IMR-90 (cell line): ENCODE measurements at regions not wholly inside any gene's neighbourhood (a gene's known extent, or its start where the extent isn't known, plus 50 kb on each side); places are given as distances from the start of the nearest gene placed in this dataset.

ENCODE experiments used
- ATAC-seq: fragments of 200-7000 bp; cut with Tn5 transposase; 2 replicates; pipeline ENCODE4 v1.9.1; 2020; ENCODE audit warnings: low read depth, mild to moderate bottlenecking, moderate library complexity
- BruUV-seq: library from RNA; stranded (reverse); fragments of 400-500 nt; replicated peaks from 2 replicates; lab custom pipeline; 2021; lab: Mats Ljungman, UMichigan
- CTCF ChIA-PET: fragments of 300-600 bp; formaldehyde crosslinking; extraction: SDS; loops from one replicate; lab custom pipeline; 2021; ENCODE audit warnings: antibody characterized with exemption; lab: Yijun Ruan, JAX
- POLR2A ChIA-PET: fragments of 300-600 bp; sonication (Branson Sonifier 250); formaldehyde crosslinking; loops from one replicate; lab custom pipeline; 2022; ENCODE audit warnings: antibody characterized with exemption; ENCODE audit not compliant: unreplicated experiment; lab: Charles Lee
- DNase-seq: peaks from one replicate; pipeline ENCODE4 v3.0.0; 2013
- H2AFZ ChIP-seq: replicated peaks from 2 replicates; pipeline ENCODE3; 2013; ENCODE audit warnings: low read length, mild to moderate bottlenecking; ENCODE audit not compliant: poor library complexity
- H2AK5ac ChIP-seq: 2 replicates; pipeline ENCODE4 v1.6.1; 2013; ENCODE audit warnings: low read depth, low read length, inconsistent platforms
- H2AK9ac ChIP-seq: replicated peaks from 2 replicates; pipeline ENCODE3; 2013; ENCODE audit warnings: mild to moderate bottlenecking, low read depth, low read length, moderate library complexity; ENCODE audit not compliant: poor library complexity
- H2BK120ac ChIP-seq: 2 replicates; pipeline ENCODE4 v1.6.1; 2013; ENCODE audit warnings: low read depth, low read length, inconsistent platforms
- H2BK15ac ChIP-seq: 3 replicates; pipeline ENCODE4 v1.6.1; 2013; ENCODE audit warnings: low read depth, low read length, inconsistent platforms
- H2BK20ac ChIP-seq: 2 replicates; pipeline ENCODE4 v1.6.1; 2013; ENCODE audit warnings: low read depth, mild to moderate bottlenecking, inconsistent platforms, low read length, moderate library complexity
- H2BK5ac ChIP-seq: 2 replicates; pipeline ENCODE4 v1.6.1; 2013; ENCODE audit warnings: mild to moderate bottlenecking, low read depth, low read length, inconsistent platforms; ENCODE audit not compliant: poor library complexity, severe bottlenecking
- H3K14ac ChIP-seq: replicated peaks from 2 replicates; pipeline ENCODE4 v1.6.1; 2013; ENCODE audit warnings: low read depth, low read length, inconsistent platforms
- H3K18ac ChIP-seq: 2 replicates; pipeline ENCODE4 v1.6.1; 2013; ENCODE audit warnings: low read depth, low read length, control low read depth
- H3K23ac ChIP-seq: 2 replicates; pipeline ENCODE4 v1.6.1; 2013; ENCODE audit warnings: low read depth, low read length, inconsistent platforms
- H3K27ac ChIP-seq: 2 replicates; pipeline ENCODE4 v1.5.1; 2013; ENCODE audit warnings: mild to moderate bottlenecking, control low read depth, low read length; ENCODE audit not compliant: insufficient read depth
- H3K27me3 ChIP-seq: 2 replicates; pipeline ENCODE4 v1.6.1; 2013; ENCODE audit warnings: low read length; ENCODE audit not compliant: control insufficient read depth, insufficient read depth
- H3K36me3 ChIP-seq: 2 replicates; pipeline ENCODE4 v1.6.1; 2013; ENCODE audit warnings: low read length, mixed read lengths; ENCODE audit not compliant: control insufficient read depth, insufficient read depth
- H3K4ac ChIP-seq: 2 replicates; pipeline ENCODE4 v1.6.1; 2013; ENCODE audit warnings: low read depth, low read length, inconsistent platforms
- H3K4me1 ChIP-seq: 2 replicates; pipeline ENCODE4 v1.6.1; 2013; ENCODE audit warnings: low read length, mixed read lengths; ENCODE audit not compliant: control insufficient read depth, insufficient read depth
- H3K4me2 ChIP-seq: 2 replicates; pipeline ENCODE4 v1.6.1; 2013; ENCODE audit warnings: low read depth, mild to moderate bottlenecking, control low read depth, low read length, moderate library complexity
- H3K4me3 ChIP-seq: 2 replicates; pipeline ENCODE4 v1.5.1; 2013; ENCODE audit warnings: low read depth, mild to moderate bottlenecking, control low read depth, low read length, moderate library complexity; ENCODE audit not compliant: insufficient read depth
- H3K56ac ChIP-seq: 2 replicates; pipeline ENCODE4 v1.6.1; 2013; ENCODE audit warnings: low read length, inconsistent platforms; ENCODE audit not compliant: insufficient read depth; ENCODE audit errors: extremely low read depth
- H3K79me1 ChIP-seq, 2 experiments: 2 replicates each; pipeline ENCODE4 v1.6.1; 2013; ENCODE audit warnings: low read length in 2 of 2, inconsistent platforms in 1 of 2, low read depth in 1 of 2
- H3K9ac ChIP-seq: 2 replicates; pipeline ENCODE4 v1.6.1; 2013; ENCODE audit warnings: low read depth, low read length, control low read depth
- H3K9me1 ChIP-seq: 2 replicates; pipeline ENCODE4 v1.6.1; 2013; ENCODE audit warnings: low read length, inconsistent platforms; ENCODE audit not compliant: insufficient read depth
- H3K9me3 ChIP-seq: 2 replicates; pipeline ENCODE4 v1.6.1; 2013; ENCODE audit warnings: low read length; ENCODE audit not compliant: control insufficient read depth, insufficient read depth
- H4K20me1 ChIP-seq: 2 replicates; pipeline ENCODE4 v1.6.1; 2013; ENCODE audit warnings: low read length, inconsistent platforms; ENCODE audit not compliant: insufficient read depth
- H4K5ac ChIP-seq: 2 replicates; pipeline ENCODE4 v1.6.1; 2013; ENCODE audit warnings: mild to moderate bottlenecking, low read depth, low read length, control low read depth
- H4K8ac ChIP-seq, 2 experiments: 2 replicates each; pipeline ENCODE4 v1.6.1; 2013; ENCODE audit warnings: low read depth in 2 of 2, low read length in 2 of 2, control low read depth in 1 of 2, inconsistent platforms in 1 of 2
- H4K91ac ChIP-seq: 2 replicates; pipeline ENCODE4 v1.6.1; 2013; ENCODE audit warnings: low read depth, low read length, inconsistent platforms; ENCODE audit not compliant: insufficient read depth
- CEBPB ChIP-seq: IDR thresholded peaks from 2 replicates; pipeline ENCODE4 v1.6.1; 2012; ENCODE audit warnings: low read depth, low read length, improper control_type of control experiment
- RFX5 ChIP-seq: IDR thresholded peaks from 2 replicates; pipeline ENCODE4 v1.8.0; 2012; ENCODE audit warnings: low read depth, mild to moderate bottlenecking, low read length, moderate library complexity
- WGBS, 2 experiments: methylation state at CpG; one replicate each; pipeline versions ENCODE4 v1.1.5 to v1.1.7; 2013; ENCODE audit warnings: missing lambda C conversion rate in 2 of 2; ENCODE audit not compliant: insufficient read length in 1 of 2; ENCODE audit errors: extremely low coverage in 2 of 2; 5-methylcytosine and 5-hydroxymethylcytosine counted together
- dilution Hi-C: fragments of 300-500 bp; cut with HindIII; formaldehyde crosslinking; loops from one replicate; pipeline ENCODE4 v1.14.3; 2018; ENCODE audit warnings: low sequenced_read_pairs; ENCODE audit not compliant: unreplicated experiment
- in situ Hi-C: fragments of 300-500 bp; cut with MboI; formaldehyde crosslinking; loops from 3 replicates; pipeline ENCODE4 v1.14.3; 2019; ENCODE audit warnings: low sequenced_read_pairs, inconsistent platforms, mixed read lengths
- intact Hi-C: fragments of 100-400 bp; cut with micrococcal nuclease; formaldehyde crosslinking; loops from 2 replicates; pipeline ENCODE4 v1.10.0; 2022

DNA sequence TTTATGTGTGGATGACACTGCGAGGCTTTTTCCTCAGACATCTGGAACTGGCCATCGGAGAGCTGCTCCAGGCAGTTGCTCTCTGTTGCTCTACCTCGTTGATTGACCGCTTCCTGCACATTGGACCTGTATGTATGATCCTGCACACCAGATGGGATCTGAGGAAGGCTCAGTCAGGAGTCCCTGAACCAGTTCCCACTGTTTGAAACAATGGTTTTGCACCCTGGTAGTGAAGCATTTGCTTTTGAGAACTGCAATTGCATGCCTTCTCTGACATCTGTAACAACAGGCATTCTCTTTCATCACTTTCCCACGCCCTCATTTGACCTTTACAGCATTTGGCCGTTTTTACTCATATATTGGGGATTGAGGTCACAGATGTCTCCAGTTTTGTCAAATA is 61.1 kb upstream of the NPAS1 start:
- Histone ChIP-seq H3K14ac (peak overlapping the region; percentile 27), H4K8ac (peak overlapping the region in 1 of 2 experiments; percentile 54; a peak in 1 of 4 replicates), H2AK9ac (no peak overlapping the region), H3K9ac (no peak overlapping the region), H3K4me1 (peaks cover 27% of the 10 kb centered on the region), H2BK15ac (no peak overlapping the region; the same call in 2 of the 3 replicates), H4K20me1 (peaks cover 10% of the 10 kb centered on the region), H3K27ac (no peak overlapping the region), H3K56ac (no peak overlapping the region), H3K23ac (peak overlapping the region; percentile 38; the same call in 1 of the 2 replicates), H3K36me3 (peaks cover 3% of the 10 kb centered on the region), H4K5ac (no peak overlapping the region; the same call in 1 of the 2 replicates), H3K4me2 (no peak overlapping the region; the same call in 1 of the 2 replicates), H3K27me3 (no peaks in the 10 kb centered on the region), H4K91ac (no peak overlapping the region), H3K4me3 (no peak overlapping the region), H3K9me1 (peaks cover 35% of the 10 kb centered on the region), H2BK120ac (peak overlapping the region; percentile 6; the same call in 1 of the 2 replicates), H3K18ac (no peak overlapping the region), H3K9me3 (no peaks in the 10 kb centered on the region), H2BK20ac (peak overlapping the region; percentile 46; the same call in 1 of the 2 replicates), H2AK5ac (peak overlapping the region; percentile 48; the same call in 1 of the 2 replicates), H2BK5ac (no peak overlapping the region), H2AFZ (no peak overlapping the region), H3K4ac (peak overlapping the region; percentile 71; the same call in 1 of the 2 replicates), H3K79me1 (peaks cover 41 to 80% of the 10 kb centered on the region in 2 experiments)
- CTCF ChIA-PET = interaction anchor here (0.6 to 1.0 kb wide), 2 partner anchors 32 to 287 kb away, joined by 4 to 5 read pairs; no protein-coding TSS in a partner anchor
- POLR2A ChIA-PET = no interaction called here
- in situ Hi-C loops (no loop called here), dilution Hi-C loops (no loop called here), intact Hi-C loops (no loop called here)
- ATAC-seq = no peak
- WGBS, 2 experiments = 80% methylated on average over 3 of the region's 6 CpGs; no CpG with 5 or more reads in 1 of the 2 experiments
- no peak for TF ChIP-seq RFX5
- TF ChIP-seq CEBPB = peak; percentile 29; the same call in 1 of the 2 replicates
- BruUV-seq = no TSS peak
- DNase-seq = peak; percentile 52
